GM12874 (cell line): ENCODE measurements at regions not wholly inside any gene's neighbourhood (a gene's known extent, or its start where the extent isn't known, plus 50 kb on each side); places are given as distances from the start of the nearest gene placed in this dataset.

ENCODE experiments used
- TF ChIP-seq, protein P1 (sequence below): IDR thresholded peaks from 2 replicates; pipeline ENCODE4 v1.5.1; 2011; ENCODE audit warnings: low read depth, mild to moderate bottlenecking, control low read depth, low read length, moderate library complexity; ENCODE audit not compliant: insufficient read depth

DNA sequence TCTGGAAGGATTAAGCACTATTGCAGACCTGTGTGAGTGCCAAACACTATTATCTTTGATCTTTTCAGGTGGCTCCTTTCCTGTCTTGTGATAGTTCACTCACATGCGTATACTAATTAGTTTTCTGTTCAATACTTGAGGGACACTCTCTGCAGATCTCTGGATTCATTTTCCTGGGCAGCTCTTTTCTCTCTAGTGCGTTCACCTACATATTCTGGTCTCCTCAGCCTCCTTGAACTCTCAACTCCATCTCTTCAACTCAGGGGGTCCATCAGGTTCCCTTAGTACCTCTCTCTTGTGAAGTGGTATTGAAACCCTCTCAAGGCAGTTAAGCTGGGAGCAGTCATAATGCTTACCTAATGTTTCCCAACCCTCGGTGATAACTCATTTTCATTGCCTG is 1218.1 kb upstream of the MAP3K7 start:
- TF ChIP-seq, protein P1, sequence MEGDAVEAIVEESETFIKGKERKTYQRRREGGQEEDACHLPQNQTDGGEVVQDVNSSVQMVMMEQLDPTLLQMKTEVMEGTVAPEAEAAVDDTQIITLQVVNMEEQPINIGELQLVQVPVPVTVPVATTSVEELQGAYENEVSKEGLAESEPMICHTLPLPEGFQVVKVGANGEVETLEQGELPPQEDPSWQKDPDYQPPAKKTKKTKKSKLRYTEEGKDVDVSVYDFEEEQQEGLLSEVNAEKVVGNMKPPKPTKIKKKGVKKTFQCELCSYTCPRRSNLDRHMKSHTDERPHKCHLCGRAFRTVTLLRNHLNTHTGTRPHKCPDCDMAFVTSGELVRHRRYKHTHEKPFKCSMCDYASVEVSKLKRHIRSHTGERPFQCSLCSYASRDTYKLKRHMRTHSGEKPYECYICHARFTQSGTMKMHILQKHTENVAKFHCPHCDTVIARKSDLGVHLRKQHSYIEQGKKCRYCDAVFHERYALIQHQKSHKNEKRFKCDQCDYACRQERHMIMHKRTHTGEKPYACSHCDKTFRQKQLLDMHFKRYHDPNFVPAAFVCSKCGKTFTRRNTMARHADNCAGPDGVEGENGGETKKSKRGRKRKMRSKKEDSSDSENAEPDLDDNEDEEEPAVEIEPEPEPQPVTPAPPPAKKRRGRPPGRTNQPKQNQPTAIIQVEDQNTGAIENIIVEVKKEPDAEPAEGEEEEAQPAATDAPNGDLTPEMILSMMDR: no peak

GRCh38 chr6:91802431-91802830 is 1215.6 kb upstream of the MAP3K7 start:
- TF ChIP-seq, protein P1: no peak

DNA sequence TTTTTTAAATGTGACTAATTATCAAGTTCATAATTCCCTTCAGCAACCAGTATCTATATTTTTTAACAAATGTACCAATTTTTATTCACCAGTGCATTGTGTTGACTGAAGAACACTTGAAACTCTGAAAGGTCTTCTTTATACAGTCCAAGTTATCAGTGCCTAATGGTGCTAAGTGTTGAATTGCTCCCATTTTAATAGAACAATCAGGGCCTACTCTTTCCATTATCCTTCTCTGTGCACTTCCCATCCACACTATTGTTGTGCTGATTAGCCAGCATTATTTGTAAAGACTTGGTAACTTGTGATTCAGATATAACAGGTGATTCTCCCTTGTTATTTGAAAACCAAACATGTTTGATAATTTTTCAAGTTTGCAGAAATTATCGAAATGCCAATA is 1209.7 kb upstream of the MAP3K7 start:
- TF ChIP-seq, protein P1: no peak

DNA sequence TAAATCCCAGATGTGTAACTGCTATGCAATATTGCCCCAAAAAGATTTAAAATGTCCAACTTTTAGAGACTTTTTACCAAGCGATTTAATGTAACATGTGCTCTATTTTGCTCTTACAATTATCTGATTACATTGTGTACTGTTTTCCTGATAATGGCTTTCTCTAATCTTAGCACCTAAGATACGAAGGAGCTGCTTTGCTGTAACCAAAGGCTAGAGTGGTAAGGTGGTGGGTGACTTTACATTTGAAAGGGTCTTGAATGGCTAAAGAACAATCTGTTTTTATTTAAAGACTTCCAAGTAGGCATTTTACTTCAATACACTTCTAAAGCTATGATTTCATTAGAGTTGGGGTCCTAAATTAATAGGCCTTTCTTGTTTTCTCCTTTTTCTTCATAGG is 1201.6 kb upstream of the MAP3K7 start:
- TF ChIP-seq, protein P1: no peak

GRCh38 chr6:91786474-91787184 is 1199.8 kb upstream of the MAP3K7 start:
- TF ChIP-seq, protein P1: no peak

GRCh38 chr6:91782802-91783201 is 1195.9 kb upstream of the MAP3K7 start:
- TF ChIP-seq, protein P1: no peak

- TF ChIP-seq, protein P1: no peak
Observed at GRCh38 chr6:91781946-91782345, 1195.1 kb upstream of the MAP3K7 start.
